ENCODE measurements at regions not wholly inside any gene's neighbourhood (a gene's known extent, or its start where the extent isn't known, plus 50 kb on each side); places are given as distances from the start of the nearest gene placed in this dataset.

DNA sequence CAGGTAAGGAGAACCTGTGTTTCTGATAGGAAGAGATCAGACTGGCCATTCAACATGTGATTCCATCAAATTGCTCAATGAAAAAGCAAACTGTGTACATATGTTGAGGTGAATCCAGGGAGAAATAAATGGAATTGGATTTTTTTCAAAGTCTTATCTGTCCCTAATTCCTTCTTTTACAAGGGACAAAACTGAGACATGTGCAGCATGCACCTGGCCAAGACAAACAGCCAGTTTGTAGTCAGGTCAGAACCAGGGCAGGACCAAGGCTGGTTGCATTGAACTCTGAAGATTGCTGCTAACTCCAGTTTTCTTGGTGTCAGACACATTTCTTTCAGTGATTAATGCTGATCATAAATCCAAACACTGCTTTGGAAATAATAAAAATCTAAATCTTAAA, 69.6 kb upstream of the CCDC190 start:
- H3K27me3 ChIP-seq (ENCODE audit: control insufficient read depth, insufficient read depth, low read length), result no peaks in the 10 kb centered on the region; the same call in 1 of the 2 replicates
- no peak for DNase-seq (ENCODE audit: low read depth, low spot score)
- H3K27ac ChIP-seq (ENCODE audit: low read length), result no peak overlapping the region
- H3K9me3 ChIP-seq (ENCODE audit: control insufficient read depth, insufficient read depth, low read depth, low read length), result no peaks in the 10 kb centered on the region
- TF ChIP-seq POLR2AphosphoS5 (IDR thresholded peaks at IDR 0.05; ENCODE audit: low read depth, low read length) (no peak), SIN3A (IDR thresholded peaks at IDR 0.05; ENCODE audit: borderline replicate concordance, insufficient read depth, low read depth, low read length) (no peak), TCF7L2 (IDR thresholded peaks at IDR 0.05; ENCODE audit: low read depth, low read length) (no peak)
- TF ChIP-seq, protein P1, sequence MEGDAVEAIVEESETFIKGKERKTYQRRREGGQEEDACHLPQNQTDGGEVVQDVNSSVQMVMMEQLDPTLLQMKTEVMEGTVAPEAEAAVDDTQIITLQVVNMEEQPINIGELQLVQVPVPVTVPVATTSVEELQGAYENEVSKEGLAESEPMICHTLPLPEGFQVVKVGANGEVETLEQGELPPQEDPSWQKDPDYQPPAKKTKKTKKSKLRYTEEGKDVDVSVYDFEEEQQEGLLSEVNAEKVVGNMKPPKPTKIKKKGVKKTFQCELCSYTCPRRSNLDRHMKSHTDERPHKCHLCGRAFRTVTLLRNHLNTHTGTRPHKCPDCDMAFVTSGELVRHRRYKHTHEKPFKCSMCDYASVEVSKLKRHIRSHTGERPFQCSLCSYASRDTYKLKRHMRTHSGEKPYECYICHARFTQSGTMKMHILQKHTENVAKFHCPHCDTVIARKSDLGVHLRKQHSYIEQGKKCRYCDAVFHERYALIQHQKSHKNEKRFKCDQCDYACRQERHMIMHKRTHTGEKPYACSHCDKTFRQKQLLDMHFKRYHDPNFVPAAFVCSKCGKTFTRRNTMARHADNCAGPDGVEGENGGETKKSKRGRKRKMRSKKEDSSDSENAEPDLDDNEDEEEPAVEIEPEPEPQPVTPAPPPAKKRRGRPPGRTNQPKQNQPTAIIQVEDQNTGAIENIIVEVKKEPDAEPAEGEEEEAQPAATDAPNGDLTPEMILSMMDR (IDR thresholded peaks at IDR 0.05), result no peak
- TF ChIP-seq, protein P2, sequence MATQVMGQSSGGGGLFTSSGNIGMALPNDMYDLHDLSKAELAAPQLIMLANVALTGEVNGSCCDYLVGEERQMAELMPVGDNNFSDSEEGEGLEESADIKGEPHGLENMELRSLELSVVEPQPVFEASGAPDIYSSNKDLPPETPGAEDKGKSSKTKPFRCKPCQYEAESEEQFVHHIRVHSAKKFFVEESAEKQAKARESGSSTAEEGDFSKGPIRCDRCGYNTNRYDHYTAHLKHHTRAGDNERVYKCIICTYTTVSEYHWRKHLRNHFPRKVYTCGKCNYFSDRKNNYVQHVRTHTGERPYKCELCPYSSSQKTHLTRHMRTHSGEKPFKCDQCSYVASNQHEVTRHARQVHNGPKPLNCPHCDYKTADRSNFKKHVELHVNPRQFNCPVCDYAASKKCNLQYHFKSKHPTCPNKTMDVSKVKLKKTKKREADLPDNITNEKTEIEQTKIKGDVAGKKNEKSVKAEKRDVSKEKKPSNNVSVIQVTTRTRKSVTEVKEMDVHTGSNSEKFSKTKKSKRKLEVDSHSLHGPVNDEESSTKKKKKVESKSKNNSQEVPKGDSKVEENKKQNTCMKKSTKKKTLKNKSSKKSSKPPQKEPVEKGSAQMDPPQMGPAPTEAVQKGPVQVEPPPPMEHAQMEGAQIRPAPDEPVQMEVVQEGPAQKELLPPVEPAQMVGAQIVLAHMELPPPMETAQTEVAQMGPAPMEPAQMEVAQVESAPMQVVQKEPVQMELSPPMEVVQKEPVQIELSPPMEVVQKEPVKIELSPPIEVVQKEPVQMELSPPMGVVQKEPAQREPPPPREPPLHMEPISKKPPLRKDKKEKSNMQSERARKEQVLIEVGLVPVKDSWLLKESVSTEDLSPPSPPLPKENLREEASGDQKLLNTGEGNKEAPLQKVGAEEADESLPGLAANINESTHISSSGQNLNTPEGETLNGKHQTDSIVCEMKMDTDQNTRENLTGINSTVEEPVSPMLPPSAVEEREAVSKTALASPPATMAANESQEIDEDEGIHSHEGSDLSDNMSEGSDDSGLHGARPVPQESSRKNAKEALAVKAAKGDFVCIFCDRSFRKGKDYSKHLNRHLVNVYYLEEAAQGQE (IDR thresholded peaks at IDR 0.05; ENCODE audit: insufficient read depth in 1 of 2, low read depth in 2 of 2, low read length in 1 of 2), result no peak
- intact Hi-C loops (cut with micrococcal nuclease; ENCODE audit: unreplicated experiment), result no loop called here
- no peak overlapping the region for H3K4me3 ChIP-seq (ENCODE audit: low read depth in 2 of 2, low read length in 2 of 2)
- H3K4me1 ChIP-seq (ENCODE audit: control insufficient read depth, insufficient read depth, low read length), result no peaks in the 10 kb centered on the region
- POLR2A ChIA-PET, result no interaction called here
- BruUV-seq (replicated peaks), result no TSS peak
- CTCF ChIA-PET, result no interaction called here
- no peaks in the 10 kb centered on the region for H3K36me3 ChIP-seq (ENCODE audit: control insufficient read depth, insufficient read depth, low read length)
- in situ Hi-C loops (cut with HindIII; ENCODE audit: low pct_unique_long_range_greater_than_20kb, low sequenced_read_pairs), result no loop called here
- no peak for ATAC-seq

DNA sequence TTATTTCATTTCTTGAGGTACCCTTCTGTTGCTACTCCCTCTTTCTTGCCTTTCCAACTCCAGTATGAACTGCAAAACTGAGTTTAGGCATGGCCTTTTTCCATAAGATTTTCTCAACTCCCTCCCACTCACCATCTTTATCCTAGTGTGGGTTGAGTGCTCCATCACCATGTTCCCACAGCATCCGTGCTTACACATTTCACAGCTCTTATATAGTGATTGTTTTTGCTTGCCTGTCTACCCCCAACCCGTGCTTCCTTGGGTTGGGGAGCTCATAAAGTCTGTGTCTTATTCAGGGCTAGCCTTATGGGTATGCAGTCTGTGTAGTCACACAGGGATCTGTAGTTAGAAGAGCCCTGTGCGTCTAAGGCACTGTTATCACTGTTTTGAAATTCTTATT, 68.2 kb upstream of the CCDC190 start:
- Histone ChIP-seq H3K4me3 (ENCODE audit: low read depth in 2 of 2, low read length in 2 of 2) (no peak overlapping the region), H3K4me1 (ENCODE audit: control insufficient read depth, insufficient read depth, low read length) (no peaks in the 10 kb centered on the region), H3K27me3 (ENCODE audit: control insufficient read depth, insufficient read depth, low read length) (peaks cover 2% of the 10 kb centered on the region; the same call in 1 of the 2 replicates), H3K27ac (ENCODE audit: low read length) (no peak overlapping the region), H3K36me3 (ENCODE audit: control insufficient read depth, insufficient read depth, low read length) (no peaks in the 10 kb centered on the region), H3K9me3 (ENCODE audit: control insufficient read depth, insufficient read depth, low read depth, low read length) (no peaks in the 10 kb centered on the region)
- POLR2A ChIA-PET, result no interaction called here
- CTCF ChIA-PET, result no interaction called here
- TF ChIP-seq SIN3A (IDR thresholded peaks at IDR 0.05; ENCODE audit: borderline replicate concordance, insufficient read depth, low read depth, low read length), result no peak
- no peak for TF ChIP-seq POLR2AphosphoS5 (IDR thresholded peaks at IDR 0.05; ENCODE audit: low read depth, low read length)
- TF ChIP-seq TCF7L2 (IDR thresholded peaks at IDR 0.05; ENCODE audit: low read depth, low read length), result no peak
- TF ChIP-seq, protein P1 (IDR thresholded peaks at IDR 0.05), result no peak
- TF ChIP-seq, protein P2 (IDR thresholded peaks at IDR 0.05; ENCODE audit: insufficient read depth in 1 of 2, low read depth in 2 of 2, low read length in 1 of 2), result no peak
- BruUV-seq (replicated peaks), result no TSS peak
- intact Hi-C loops (cut with micrococcal nuclease; ENCODE audit: unreplicated experiment), result no loop called here
- in situ Hi-C loops (cut with HindIII; ENCODE audit: low pct_unique_long_range_greater_than_20kb, low sequenced_read_pairs), result no loop called here
- DNase-seq (ENCODE audit: low read depth, low spot score), result no peak
- ATAC-seq, result no peak
